Omental fat pad (tissue), 3 donors: ENCODE measurements at regions not wholly inside any gene's neighbourhood (a gene's known extent, or its start where the extent isn't known, plus 50 kb on each side); places are given as distances from the start of the nearest gene placed in this dataset.
"Not testable (repeated sequence)": the region's sequence is repeated elsewhere in the genome, so short reads cannot be mapped to it uniquely, and the experiment has no call there.

Source experiments
- ATAC-seq: fragments of 150-250 bp; one replicate; pipeline ENCODE4 v1.9.1; 2016; ENCODE audit warnings: mild to moderate bottlenecking, moderate library complexity; ENCODE audit not compliant: low FRiP score
- DNase-seq: peaks from one replicate; pipeline ENCODE4 v3.0.0-alpha.2; 2019; ENCODE audit warnings: low spot score
- CTCF ChIP-seq, 3 donors: fragments of 450-650 bp; IDR thresholded peaks; one replicate each; pipeline ENCODE4 v1.5.1; 2016 to 2017; ENCODE audit warnings: antibody characterized with exemption in 3 of 3, mild to moderate bottlenecking in 3 of 3, moderate library complexity in 2 of 3

GRCh38 chr1:30219675-30220074, 503.7 kb downstream of the MATN1 start:
- no peak for ATAC-seq
- DNase-seq, result no peak

GRCh38 chr1:30218438-30218837, 504.9 kb downstream of the MATN1 start:
- TF ChIP-seq CTCF (IDR thresholded peaks at IDR 0.05), result no peak
- DNase-seq, result no peak
- no peak for ATAC-seq

More at GRCh38 chr1:30219675-30220074, 503.7 kb downstream of the MATN1 start:
- TF ChIP-seq CTCF (IDR thresholded peaks at IDR 0.05), result no peak

- TF ChIP-seq CTCF (IDR thresholded peaks at IDR 0.05), result no peak
- no peak for ATAC-seq
- DNase-seq, result no peak
Observed at GRCh38 chr1:30216602-30217001, 506.8 kb downstream of the MATN1 start.

- TF ChIP-seq CTCF (IDR thresholded peaks at IDR 0.05), result no peak
Observed at GRCh38 chr1:30213936-30214335, 509.4 kb downstream of the MATN1 start.

GRCh38 chr1:30207962-30208361, 515.4 kb downstream of the MATN1 start:
- ATAC-seq, DNase-seq: not testable (repeated sequence)

More at GRCh38 chr1:30213936-30214335, 509.4 kb downstream of the MATN1 start:
- no peak for DNase-seq
- no peak for ATAC-seq

- not testable (repeated sequence) for ATAC-seq, DNase-seq
Observed at GRCh38 chr1:30206631-30207030, 516.8 kb downstream of the MATN1 start.

- not testable (repeated sequence) for DNase-seq, ATAC-seq
Observed at GRCh38 chr1:30204916-30205315, 518.5 kb downstream of the MATN1 start.

- ATAC-seq, result no peak
- no peak for TF ChIP-seq CTCF (IDR thresholded peaks at IDR 0.05)
- DNase-seq, result no peak
Observed at GRCh38 chr1:30201015-30201414, 522.4 kb downstream of the MATN1 start.

- no peak for TF ChIP-seq CTCF (IDR thresholded peaks at IDR 0.05)
- DNase-seq (no peak), ATAC-seq (no peak)
Observed at GRCh38 chr1:30200161-30200560, 523.2 kb downstream of the MATN1 start.
